ENCODE measurements at regions not wholly inside any gene's neighbourhood (a gene's known extent, or its start where the extent isn't known, plus 50 kb on each side); places are given as distances from the start of the nearest gene placed in this dataset.

- DNase-seq (ENCODE audit: low read depth) = no peak
These were observed 1169.7 kb upstream of the TENM4 start for GRCh38 chr11:80610516-80610915.

GRCh38 chr11:80603472-80603871 is 1162.6 kb upstream of the TENM4 start:
- no peak for DNase-seq (ENCODE audit: low read depth)

GRCh38 chr11:80598905-80599304 is 1158.1 kb upstream of the TENM4 start:
- DNase-seq (ENCODE audit: low read depth) = no peak

GRCh38 chr11:80596291-80596810 is 1155.5 kb upstream of the TENM4 start:
- no peak for DNase-seq (ENCODE audit: low read depth)

- DNase-seq (ENCODE audit: low read depth) = no peak
These were observed 1154.2 kb upstream of the TENM4 start for GRCh38 chr11:80595011-80595410.

GRCh38 chr11:80593648-80594374 is 1153.0 kb upstream of the TENM4 start:
- DNase-seq (ENCODE audit: low read depth) = no peak

GRCh38 chr11:80592546-80592945 is 1151.7 kb upstream of the TENM4 start:
- no peak for DNase-seq (ENCODE audit: low read depth)

GRCh38 chr11:80587906-80588305 is 1147.1 kb upstream of the TENM4 start:
- no peak for DNase-seq (ENCODE audit: low read depth)

- no peak for DNase-seq (ENCODE audit: low read depth)
These were observed 1145.6 kb upstream of the TENM4 start for GRCh38 chr11:80586464-80586863.

- no peak for DNase-seq (ENCODE audit: low read depth)
These were observed 1143.8 kb upstream of the TENM4 start for GRCh38 chr11:80584661-80585060.

- no peak for DNase-seq (ENCODE audit: low read depth)
These were observed 1129.0 kb upstream of the TENM4 start for GRCh38 chr11:80569832-80570231.

GRCh38 chr11:80565231-80565630 is 1124.4 kb upstream of the TENM4 start:
- no peak for DNase-seq (ENCODE audit: low read depth)

GRCh38 chr11:80562523-80563125 is 1121.8 kb upstream of the TENM4 start:
- no peak for DNase-seq (ENCODE audit: low read depth)

GRCh38 chr11:80559942-80560341 is 1119.1 kb upstream of the TENM4 start:
- DNase-seq (ENCODE audit: low read depth) = no peak

- DNase-seq (ENCODE audit: low read depth) = no peak
These were observed 1112.7 kb upstream of the TENM4 start for GRCh38 chr11:80553565-80553964.

GRCh38 chr11:80542704-80543103 is 1101.9 kb upstream of the TENM4 start:
- no peak for DNase-seq (ENCODE audit: low read depth)

- DNase-seq (ENCODE audit: low read depth) = no peak
These were observed 1097.2 kb upstream of the TENM4 start for GRCh38 chr11:80538040-80538439.

GRCh38 chr11:80533463-80533862 is 1092.6 kb upstream of the TENM4 start:
- no peak for DNase-seq (ENCODE audit: low read depth)

- DNase-seq (ENCODE audit: low read depth) = no peak
These were observed 1091.9 kb upstream of the TENM4 start for GRCh38 chr11:80532633-80533232.

GRCh38 chr11:80529726-80530125 is 1088.9 kb upstream of the TENM4 start:
- no peak for DNase-seq (ENCODE audit: low read depth)

- no peak for DNase-seq (ENCODE audit: low read depth)
These were observed 1085.0 kb upstream of the TENM4 start for GRCh38 chr11:80525663-80526405.

- no peak for DNase-seq (ENCODE audit: low read depth)
These were observed 1083.5 kb upstream of the TENM4 start for GRCh38 chr11:80524349-80524748.

- no peak for DNase-seq (ENCODE audit: low read depth)
These were observed 1082.2 kb upstream of the TENM4 start for GRCh38 chr11:80523057-80523456.
